GOT3 (cell line): ENCODE measurements at regions not wholly inside any gene's neighbourhood (a gene's known extent, or its start where the extent isn't known, plus 50 kb on each side); places are given as distances from the start of the nearest gene placed in this dataset.

Experiments used
- DNase-seq: peaks from one replicate; lab custom pipeline; 2025; ENCODE audit warnings: mixed read lengths; lab: John Stamatoyannopoulos, UW

DNA sequence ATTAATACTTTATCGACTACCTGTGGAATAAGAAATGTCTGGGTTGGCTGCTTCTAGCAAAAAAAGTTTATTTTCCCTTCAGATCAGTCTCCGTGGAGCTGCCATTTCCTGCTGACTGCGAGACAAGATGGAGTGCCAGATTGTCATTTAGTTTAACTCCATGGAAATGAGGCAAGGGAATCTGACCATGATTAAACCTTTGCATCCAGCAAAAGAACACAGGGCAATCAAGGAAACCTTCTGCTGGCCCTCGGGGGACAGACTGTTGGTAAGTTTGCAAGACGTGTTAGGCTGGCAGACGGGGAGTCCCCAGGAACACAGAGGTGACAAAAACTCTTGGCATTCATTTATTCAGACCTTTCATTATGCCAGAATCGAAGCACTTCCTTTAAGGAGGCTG lies 52.2 kb upstream of the SPACA1 start:
- DNase-seq: no peak

DNA sequence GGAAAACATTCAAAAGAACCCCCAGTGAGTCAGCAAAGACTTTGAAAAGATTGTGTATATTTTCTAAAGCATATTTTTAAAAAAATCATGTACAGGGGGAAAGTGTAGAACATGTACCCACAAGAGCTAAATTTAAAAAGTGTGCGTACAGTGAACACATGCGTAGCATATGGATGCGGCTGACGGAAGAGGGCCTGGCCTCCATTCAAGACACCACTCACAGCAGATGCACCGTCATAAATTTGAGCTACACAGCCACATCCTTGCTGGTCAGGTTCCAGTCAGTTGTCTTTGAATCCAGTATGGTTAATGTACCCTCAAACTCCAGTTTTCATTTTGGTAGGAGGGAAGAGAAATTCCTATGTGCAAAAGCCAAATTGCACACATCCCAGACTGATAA lies 54.3 kb upstream of the SPACA1 start:
- no peak for DNase-seq

DNA sequence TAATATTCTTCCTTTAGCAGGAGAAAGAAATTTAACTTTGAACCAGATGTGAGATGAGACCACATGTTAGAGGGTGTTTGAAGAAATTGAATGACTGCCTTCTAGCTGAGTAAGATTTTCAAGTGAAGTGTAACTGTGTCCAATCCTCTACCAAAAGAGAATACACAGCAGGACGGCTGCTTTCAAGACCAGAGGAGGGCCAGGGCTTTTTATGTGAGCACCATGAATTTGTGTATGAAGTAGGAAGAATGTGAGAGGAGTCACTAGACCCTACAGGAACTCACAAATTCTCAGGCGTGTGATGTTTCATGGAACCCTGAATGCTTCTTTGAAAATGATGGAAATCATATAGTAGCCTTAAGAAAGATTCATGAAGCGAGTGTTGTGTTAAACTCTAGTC lies 56.8 kb upstream of the SPACA1 start:
- DNase-seq: no peak

DNA sequence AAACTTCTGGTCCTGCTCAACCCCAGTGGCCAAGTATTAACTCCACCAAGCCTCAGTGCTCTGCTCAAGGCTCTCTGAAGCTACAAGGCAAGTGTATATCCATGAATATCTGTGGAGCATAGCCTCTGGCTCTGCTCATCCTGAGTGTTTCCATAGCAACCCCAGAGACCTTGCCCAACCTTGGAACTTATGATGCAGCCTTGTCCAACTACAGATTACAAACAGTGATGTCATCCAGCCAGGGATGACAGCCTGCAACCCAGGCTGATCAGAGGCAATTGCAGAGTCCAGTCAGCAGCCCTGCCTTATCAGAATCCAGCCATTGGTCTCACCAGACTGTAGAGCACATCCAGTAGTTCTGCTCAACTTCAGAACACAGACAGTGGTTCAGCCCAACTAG lies 65.5 kb upstream of the SPACA1 start:
- no peak for DNase-seq

DNA sequence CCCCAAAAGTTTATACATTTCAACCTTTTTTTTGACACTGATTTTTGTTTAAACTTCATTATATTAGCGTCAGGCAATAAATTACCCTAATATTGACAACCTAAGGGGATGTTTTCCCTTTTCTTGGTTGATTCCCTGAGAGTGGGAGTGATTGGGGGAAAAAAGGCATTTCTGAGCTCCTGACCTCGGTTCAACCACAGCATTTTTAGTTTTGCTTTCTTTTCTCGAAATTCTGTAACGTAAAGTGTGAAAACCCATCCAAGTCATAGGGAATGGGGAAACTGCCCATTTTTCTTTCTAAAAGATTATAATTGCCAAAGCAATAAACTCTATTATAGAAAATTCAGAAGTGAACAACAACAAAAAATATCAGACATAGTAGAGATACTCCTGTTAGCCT lies 67.9 kb upstream of the SPACA1 start:
- DNase-seq: no peak

DNA sequence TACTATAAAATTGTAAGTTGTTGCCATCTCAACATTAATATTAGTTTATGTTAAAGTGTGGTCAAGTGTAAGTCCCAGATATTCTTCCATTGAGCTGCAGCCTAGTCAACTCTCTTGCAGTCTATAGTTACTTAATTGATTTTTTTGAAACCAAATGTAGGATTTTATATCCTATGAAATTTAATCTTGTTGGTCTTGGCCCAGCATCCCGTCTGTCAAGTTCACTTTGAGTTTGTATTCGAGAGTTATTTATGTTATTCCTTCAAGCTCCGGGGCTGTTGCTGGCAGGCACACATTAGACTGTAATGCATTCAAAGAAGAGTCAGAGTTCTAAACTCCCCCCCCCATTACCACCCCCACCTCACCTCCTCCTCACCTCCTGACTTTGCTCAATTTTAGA lies 71.0 kb upstream of the SPACA1 start:
- DNase-seq: no peak

DNA sequence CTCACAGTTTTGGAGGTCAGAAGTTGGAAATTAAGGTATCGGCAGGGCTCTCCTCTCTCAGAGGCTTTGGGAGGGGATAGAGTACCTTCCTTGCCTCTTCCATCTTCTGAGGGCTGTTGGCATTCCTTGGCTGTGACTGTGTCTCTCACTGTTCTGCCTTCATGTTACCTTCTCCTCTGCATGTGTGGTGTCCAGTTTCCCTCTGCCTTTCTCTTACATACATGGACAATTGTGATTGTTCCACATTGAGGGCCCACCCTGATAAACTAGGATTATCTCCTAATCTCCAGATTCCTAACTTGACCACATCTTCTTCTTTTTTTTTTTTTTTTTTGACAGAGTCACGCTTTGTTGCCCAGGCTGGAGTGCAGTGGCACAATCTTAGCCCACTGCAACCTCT lies 72.1 kb upstream of the SPACA1 start:
- DNase-seq: no peak

DNA sequence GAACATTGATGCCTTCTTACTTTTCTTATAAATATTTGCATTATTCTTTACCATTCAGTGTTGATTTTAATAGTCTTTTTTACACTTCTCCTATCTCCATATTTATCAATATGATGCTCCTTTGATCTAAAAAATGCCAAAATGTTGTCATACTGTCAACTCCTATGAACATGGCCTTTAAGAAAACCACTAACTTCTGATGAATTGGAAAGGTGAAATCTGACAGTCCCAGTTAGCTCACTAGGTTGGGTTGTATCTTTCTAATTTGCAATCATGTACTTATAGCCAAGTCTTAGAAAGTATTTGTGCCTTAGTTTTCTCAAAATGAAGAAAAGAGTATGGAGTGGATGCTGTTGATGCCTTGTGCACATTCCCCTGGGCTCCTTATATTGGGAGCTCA lies 75.4 kb upstream of the SPACA1 start:
- no peak for DNase-seq

DNA sequence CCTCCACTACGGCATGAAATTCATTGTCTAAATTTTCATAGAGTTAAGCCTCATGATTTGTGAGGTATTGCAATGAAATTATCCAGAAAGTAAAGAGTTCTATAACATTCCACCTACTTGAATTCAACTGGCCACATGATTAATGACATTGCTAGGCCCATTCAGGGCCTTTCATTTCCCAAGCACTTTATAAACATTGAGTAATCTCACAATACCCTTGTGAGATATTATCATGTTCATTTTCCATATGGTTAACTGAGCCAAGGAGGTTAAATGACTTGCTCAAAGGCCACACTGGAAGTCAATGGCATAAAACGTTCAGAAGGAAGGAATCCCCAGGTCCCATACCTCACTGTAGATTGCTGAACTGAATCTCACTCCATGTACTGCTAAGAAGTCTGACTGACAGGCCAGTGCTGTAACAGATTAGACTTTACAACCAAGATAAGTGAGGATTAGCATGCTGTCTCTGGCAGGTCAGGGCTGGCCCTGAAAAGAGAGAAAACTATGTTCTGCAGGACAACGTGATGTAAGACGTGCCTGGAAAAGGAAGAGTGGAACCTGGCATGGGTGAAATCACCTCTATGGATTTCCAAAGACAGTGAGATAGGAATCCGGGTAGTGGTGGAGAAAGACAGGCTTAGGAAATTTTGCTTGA lies 75.9 kb upstream of the SPACA1 start:
- DNase-seq: no peak

DNA sequence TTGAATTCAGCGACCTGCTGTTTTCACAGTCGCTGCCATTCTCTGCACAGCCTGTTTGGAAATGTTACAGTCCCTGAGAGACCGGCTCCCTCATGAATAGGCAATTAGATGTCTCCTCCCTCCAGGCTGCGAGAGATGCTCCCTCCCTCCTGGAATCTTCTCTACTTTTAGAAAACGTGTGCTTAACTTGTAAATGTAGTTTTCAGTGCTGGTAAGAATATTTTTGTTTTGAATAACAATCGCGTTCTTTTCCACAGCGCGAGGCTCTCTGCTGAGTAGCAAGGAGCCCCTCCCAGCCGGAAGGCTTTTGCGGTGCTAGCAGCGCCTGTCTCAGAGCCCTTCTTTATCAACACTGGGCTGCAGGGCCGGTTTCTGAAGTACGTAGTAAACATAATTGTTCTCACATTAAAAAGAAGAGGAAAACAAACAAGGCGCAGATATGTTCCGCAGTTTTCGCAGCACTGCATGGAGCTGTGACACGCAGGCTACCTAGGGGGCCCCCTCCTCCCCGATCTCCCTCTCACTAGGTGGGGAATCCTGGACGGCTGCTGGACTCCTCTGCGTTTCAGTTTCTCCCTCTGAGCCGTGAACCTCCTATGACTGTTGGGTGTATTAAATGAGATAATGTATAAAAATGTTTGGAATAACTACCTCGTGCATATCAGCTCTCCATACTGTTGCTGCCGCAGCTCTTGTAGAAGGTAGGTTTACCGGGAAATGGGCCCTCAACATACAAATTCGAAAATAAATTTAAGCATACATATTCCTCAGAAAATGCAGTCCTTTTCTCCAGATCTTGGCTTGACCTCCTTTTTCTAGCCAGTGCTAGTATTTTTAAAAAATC lies 79.0 kb upstream of the SPACA1 start:
- DNase-seq: no peak

DNA sequence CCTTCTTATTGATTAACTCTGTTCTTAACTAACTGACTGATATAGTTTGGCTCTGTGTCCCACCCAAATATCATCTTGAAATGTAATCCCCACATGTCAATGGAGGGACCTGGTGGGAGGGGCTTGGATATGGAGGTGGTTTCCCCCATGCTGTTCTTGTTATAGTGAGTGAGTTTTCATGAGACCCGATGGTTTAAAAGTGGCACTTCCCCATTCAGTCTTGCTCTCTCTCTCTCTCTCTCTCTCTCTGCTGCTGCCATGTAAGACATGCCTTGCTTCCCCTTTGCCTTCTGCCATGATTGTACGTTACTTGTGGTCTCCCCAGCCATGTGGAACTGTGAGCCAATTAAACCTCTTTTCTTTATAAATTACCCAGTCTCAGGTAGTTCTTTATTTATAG lies 81.8 kb upstream of the SPACA1 start:
- DNase-seq: no peak

DNA sequence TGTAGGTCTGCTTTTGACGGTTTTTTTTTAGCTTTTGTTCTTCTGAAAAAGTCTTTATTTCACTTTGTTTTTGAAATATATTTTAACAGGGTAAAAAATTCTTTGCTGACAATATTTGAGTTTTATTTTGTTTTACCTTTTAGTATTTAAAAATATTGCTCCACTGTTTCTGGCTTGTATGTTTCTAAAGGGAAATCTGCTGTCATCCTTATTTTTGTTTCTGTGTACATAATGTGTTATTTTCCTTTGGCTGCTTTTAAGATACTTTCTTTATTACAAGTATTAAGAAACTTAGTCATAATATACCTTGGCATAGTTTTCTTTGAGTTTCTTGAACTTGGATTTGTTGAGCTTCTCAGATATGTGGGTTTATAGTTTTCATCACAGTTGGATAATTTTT lies 88.6 kb upstream of the SPACA1 start:
- DNase-seq: no peak

DNA sequence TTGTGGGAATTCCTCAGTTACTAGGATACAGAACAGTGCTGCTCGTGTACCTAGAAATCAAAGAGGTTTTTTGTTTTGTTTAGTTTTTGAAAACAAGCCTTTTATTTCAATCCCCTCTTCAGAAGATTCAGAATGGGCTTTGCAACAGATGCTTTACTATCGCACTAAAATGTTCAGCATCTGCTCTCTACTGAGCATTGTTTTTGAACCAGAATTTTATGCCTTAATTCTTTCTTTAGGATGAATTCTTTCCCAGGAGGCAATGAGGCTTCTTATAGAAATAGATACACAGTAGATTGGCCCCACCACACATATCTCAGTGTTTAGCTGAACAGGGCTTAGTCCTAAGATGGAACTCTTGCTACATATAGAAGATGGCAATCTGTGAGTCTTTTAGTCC lies 95.9 kb upstream of the SPACA1 start:
- DNase-seq: no peak

DNA sequence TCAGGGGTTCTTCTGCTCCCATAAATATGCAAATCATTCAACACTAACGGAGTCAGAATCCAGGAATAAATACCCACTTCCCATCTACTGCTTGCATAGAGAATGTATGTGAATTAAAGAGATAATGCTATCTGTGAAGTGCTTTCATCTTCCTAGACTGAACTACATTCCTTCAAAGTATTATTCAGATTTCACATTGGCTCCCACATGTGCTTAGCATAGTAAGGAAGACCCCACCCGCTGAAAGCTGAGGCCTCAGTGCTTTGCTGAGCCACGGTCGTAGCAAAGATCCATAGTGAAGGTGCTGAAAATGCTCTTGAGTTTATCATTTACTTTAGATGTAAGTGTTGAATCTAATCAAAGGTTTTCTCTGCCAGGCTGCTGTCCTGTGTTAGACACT lies 97.0 kb upstream of the SPACA1 start:
- no peak for DNase-seq

DNA sequence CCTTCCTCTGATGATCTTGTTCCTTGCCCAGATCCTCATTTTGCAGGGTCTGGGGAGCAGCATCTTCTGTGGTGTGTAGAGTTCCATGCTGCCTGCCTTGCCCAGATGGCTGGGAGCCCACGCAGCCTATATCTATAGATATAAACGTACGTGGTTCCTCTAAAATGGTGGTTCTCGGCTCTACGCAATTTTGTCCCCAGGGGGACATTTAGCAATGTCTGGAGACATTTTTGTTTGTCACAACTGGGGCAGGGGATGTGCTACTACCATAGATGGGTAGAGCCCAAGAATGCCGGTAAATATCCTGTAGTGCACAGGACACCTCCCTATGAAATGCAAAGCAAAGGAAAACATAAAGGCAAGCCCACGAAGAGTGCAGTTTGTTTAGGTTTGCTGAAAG lies 98.4 kb upstream of the SPACA1 start:
- no peak for DNase-seq

DNA sequence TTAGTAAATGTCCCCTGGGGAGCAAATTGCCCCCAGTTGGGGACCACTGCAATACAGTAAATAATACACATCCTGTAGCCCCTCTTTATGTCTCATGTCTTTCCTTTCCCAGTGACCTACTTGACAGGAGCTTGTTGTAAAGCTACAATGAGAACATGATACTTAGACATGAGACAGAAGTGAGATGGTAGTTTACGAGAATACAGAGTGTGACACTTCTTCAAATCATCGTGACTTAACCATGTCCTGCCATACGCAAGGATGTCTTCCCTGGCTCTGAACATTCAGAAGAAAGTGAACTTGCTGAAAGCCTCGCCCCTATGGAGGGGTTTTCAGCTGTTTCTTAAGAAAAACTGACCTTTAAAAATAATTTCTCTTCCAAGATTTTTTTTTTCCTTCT lies 101.0 kb upstream of the SPACA1 start:
- DNase-seq: no peak

DNA sequence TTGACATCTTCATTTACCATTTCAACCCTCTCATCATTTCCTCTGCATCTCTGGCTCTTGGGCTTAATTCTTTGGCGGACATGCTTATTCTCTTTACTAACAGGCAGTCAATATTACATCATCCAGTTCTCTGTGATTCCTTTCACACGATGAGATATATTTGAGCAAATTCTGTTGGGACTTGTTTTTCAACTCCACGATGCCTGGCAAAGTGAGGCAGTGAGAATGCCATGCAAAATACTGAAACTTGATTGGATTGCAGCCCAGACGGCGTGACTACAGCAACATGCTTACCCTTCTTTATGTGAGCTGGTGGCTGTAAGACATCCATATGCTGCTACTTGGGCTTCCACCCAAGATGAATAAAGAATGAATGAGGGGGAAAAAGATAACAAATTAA lies 101.7 kb upstream of the SPACA1 start:
- no peak for DNase-seq

DNA sequence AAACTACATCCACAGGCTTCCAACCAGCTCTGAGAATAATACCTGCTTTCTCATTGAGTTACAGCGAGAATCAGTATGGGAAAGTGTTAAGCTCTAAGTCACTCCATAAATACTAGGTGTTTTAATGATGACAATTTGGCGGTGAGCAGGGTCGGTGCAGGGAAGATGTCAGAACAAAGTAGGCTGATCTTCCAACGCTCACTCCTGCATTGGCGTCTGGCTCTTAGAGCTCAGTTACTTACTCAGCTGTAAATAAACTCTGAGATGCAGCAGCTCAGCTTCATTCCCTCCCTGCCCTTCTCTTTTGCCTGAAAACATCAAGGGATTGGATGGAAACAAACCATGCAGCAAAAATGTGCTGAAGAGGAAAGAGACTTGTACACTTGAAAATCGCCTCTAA lies 102.5 kb upstream of the SPACA1 start:
- no peak for DNase-seq

DNA sequence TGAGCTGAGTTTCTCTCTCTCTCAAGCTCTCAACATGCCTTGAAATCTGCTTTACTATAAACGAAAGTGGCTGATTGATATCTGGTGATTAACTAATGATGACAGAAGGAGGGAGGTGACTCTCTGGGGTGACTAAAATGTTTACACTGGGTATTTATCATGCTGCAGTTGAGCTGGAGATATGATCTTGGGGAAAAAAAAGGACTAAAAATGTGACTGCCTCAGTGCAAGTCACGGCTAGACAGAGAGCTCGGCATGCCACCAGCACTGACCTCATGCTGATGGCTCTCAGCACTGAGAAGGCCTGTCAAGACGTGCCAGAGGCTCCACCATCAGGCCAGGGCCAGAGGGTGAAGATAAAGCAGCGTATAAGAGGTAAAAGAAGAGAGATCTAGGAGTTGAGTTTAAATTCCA lies 103.1 kb upstream of the SPACA1 start:
- no peak for DNase-seq

DNA sequence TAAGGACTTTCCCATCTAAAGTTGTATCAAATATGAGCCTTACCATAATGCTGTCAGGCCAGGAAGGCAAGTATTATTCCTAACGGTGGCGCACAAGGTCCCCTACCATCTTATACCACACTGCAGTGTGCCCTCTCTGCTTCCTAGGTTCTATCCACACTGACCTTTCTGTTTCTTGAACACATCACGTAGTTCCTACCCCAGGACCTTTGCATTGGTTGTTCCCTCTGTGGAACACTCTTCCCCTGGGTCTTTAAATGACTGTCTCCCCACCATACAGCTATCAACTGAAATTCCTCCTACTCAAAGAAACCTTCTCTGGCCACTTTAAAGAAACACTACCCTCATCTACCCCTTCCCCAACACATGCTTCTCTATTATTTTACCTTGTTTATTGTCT lies 104.5 kb upstream of the SPACA1 start:
- DNase-seq: no peak

DNA sequence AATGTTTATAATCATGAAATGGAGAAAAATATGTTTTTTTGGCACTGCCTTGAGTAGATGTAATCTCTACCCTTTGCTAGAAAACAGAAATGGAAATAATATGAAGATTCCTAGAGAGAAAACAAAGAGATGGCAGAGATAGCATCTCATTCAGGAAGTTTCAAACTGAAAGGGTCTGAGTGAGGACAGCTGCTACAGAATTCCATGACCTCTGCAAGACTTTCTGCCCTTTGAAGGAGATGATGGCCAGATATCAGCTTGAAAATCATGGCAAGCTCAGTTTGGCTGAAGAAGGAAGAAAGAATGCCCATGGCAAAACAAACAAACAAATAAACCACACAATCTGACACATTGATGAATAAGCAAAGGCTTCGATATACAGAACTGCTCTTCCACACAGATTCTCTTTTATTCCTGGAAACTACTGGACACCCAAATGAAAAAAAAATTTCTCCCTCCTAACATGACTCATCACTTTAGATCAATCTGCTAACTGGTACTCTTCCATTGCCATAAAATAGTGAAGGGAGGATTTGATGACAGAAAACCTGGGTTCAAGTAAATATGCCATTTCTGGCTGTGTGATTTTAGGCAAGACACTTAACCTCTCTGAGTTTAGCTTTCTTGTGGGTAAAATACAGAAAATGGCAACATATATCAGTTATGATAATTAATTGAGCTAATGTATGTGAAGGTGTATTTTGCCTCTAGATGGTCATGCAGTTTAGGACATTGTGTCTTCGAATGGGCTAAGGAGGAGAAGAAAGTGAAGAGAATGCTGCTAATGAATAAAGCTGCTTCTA lies 105.9 kb upstream of the SPACA1 start:
- DNase-seq: no peak

DNA sequence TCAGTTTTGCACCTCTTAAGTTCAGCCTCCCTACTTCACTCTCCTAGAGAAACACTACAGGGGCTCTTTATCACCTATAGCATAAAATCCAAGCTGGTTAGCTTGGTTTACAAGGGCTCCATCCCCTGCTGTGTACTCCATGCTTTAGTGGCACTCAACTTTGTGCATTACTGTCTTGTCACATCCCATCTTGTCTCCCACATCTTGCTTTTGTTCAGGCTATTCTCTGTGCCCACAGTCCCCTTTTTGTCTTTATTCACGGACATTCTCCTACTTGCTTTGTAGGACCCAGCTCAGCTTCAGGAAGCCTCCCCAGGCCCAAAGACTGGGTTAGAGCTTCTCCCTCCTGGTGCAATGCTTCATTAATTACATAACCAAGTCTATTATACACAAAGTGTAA lies 107.9 kb upstream of the SPACA1 start:
- no peak for DNase-seq

DNA sequence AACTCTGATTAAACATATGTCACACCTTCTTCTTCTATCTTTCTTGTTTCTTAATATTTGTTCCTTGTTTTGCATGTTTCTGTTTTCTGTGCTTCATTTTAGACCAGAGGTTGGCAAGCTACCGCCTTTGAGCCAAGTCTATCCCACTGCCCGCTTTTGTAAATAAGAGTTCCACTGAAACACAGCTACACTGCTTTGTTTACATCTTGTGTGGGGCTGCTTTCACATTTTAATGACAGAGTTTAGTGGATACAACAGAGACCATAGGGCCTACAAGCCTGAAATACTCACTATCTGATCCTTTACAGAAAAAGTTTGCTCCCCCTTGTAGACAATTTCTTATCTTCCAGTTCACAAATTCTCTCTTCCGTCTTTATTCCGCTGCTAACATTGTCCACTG lies 109.4 kb upstream of the SPACA1 start:
- no peak for DNase-seq
